ENCODE measurements at regions not wholly inside any gene's neighbourhood (a gene's known extent, or its start where the extent isn't known, plus 50 kb on each side); places are given as distances from the start of the nearest gene placed in this dataset.

GRCh38 chr2:155842103-155842502 is 490.4 kb downstream of the NR4A2 start:
- intact Hi-C loops (cut with DNase I) = no loop called here
- no peak overlapping the region for H3K27ac ChIP-seq
- DNase-seq = no peak
- H3K4me1 ChIP-seq (ENCODE audit: insufficient read depth) = no peaks in the 10 kb centered on the region
- no peaks in the 10 kb centered on the region for H3K36me3 ChIP-seq
- H3K27me3 ChIP-seq = no peaks in the 10 kb centered on the region
- H3K9me3 ChIP-seq = no peaks in the 10 kb centered on the region
- WGBS, 3 donors = 53 to 54% (median 54%) methylated on average over 6 of the region's 6 CpGs
- TF ChIP-seq CTCF (IDR thresholded peaks at IDR 0.05) (no peak), EP300 (IDR thresholded peaks at IDR 0.05) (no peak), POLR2A (IDR thresholded peaks at IDR 0.05) (no peak)
- H3K4me3 ChIP-seq = no peak overlapping the region

DNA sequence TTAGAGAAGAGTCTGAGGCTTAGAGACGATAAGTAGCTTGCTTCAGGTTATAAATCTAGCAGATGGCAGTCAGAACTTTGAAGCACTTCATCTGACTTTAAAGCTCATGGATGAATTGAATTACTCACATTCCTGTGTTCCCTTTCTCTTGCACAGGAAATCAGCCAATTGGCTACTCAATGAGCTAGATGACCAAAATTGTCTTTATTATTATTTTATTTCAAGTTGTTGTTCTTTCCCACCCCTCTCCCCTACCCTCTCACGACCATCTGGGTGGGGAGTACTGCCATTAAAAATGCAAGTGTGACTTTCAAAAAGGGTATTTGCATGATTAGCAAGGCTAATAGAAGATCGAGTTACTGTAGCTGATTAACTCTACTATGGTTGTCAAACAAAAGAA is 491.1 kb downstream of the NR4A2 start:
- no peaks in the 10 kb centered on the region for H3K36me3 ChIP-seq
- no peaks in the 10 kb centered on the region for H3K27me3 ChIP-seq
- intact Hi-C loops (cut with DNase I) = no loop called here
- no peak overlapping the region for H3K4me3 ChIP-seq
- no peaks in the 10 kb centered on the region for H3K4me1 ChIP-seq (ENCODE audit: insufficient read depth)
- TF ChIP-seq CTCF (IDR thresholded peaks at IDR 0.05) = no peak
- no peak for TF ChIP-seq POLR2A (IDR thresholded peaks at IDR 0.05)
- no peak for TF ChIP-seq EP300 (IDR thresholded peaks at IDR 0.05)
- no peak for DNase-seq
- H3K27ac ChIP-seq = no peak overlapping the region
- H3K9me3 ChIP-seq = no peaks in the 10 kb centered on the region
- 13 to 20% (median 13%) methylated on average over 3 of the region's 3 CpGs for WGBS, 3 donors

DNA sequence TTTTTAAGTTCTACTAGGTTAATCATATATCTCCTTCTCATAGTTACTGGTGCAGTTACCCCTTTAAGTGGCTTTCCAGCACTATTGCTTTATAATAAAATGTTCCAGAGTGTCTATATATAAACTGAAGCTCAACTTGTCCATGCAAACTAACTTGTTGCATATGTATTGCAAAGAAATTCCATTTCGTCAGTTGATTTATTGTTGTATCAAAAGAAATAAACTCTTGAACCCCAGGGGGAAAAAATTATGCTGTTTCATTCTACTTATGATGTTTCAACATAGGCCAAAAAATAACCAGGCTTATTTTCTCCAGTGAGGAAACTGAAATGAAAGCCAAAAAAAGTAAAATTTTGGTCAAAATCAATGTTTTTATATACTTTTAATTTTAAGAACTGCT is 491.9 kb downstream of the NR4A2 start:
- Histone ChIP-seq H3K4me1 (ENCODE audit: insufficient read depth) (no peaks in the 10 kb centered on the region), H3K4me3 (no peak overlapping the region), H3K36me3 (no peaks in the 10 kb centered on the region), H3K27me3 (no peaks in the 10 kb centered on the region), H3K9me3 (no peaks in the 10 kb centered on the region), H3K27ac (no peak overlapping the region)
- no peak for DNase-seq
- WGBS, 3 donors = 42 to 82% (median 73%) methylated on average over 1 of the region's 1 CpG
- no peak for TF ChIP-seq EP300 (IDR thresholded peaks at IDR 0.05)
- no peak for TF ChIP-seq POLR2A (IDR thresholded peaks at IDR 0.05)
- TF ChIP-seq CTCF (IDR thresholded peaks at IDR 0.05) = no peak
- intact Hi-C loops (cut with DNase I) = no loop called here

DNA sequence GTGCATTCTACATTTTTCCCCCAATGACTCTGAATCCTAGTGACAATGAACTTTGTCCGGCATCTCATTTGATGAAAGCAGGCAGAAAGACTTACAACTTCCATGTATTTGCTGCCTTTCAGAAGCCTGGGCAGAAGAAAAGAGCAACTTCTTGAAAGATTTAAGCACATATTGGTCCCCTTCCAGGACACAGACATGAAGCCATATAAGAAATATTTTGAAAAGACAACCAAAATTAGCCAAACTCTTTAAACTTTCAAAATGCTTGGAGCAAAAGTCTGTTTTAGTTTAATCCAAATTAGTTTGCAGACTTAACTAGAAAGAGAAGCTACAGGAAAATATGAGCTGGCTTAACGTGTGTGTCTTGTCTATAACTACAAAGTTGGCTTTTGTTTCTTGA is 492.5 kb downstream of the NR4A2 start:
- Histone ChIP-seq H3K27ac (no peak overlapping the region), H3K9me3 (no peaks in the 10 kb centered on the region), H3K27me3 (no peaks in the 10 kb centered on the region), H3K36me3 (no peaks in the 10 kb centered on the region), H3K4me1 (ENCODE audit: insufficient read depth) (no peaks in the 10 kb centered on the region), H3K4me3 (no peak overlapping the region)
- no peak for DNase-seq
- 47 to 62% (median 57%) methylated on average over 2 of the region's 2 CpGs for WGBS, 3 donors
- intact Hi-C loops (cut with DNase I) = no loop called here
- TF ChIP-seq EP300 (IDR thresholded peaks at IDR 0.05) = no peak
- TF ChIP-seq POLR2A (IDR thresholded peaks at IDR 0.05) = no peak

DNA sequence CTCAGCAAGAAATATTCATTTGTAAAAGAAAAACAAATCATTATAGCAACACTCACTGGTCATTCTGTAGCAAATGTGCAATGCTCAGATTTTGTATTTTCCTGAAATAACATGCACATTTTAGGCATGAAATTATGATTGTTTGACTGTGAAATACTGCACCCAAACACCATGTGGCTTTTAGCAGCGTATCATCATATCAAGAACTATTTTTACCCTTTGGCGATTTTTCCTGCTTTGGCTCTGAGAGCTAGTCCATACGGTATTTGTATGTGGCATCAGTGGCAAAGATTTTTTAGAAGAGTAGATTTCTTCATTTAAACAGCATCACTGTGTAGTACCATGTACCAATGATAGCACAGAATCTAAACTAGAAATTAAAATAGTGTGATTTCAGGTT is 493.1 kb downstream of the NR4A2 start:
- Histone ChIP-seq H3K27ac (no peak overlapping the region), H3K9me3 (no peaks in the 10 kb centered on the region), H3K4me1 (ENCODE audit: insufficient read depth) (no peaks in the 10 kb centered on the region), H3K27me3 (no peaks in the 10 kb centered on the region), H3K4me3 (no peak overlapping the region), H3K36me3 (no peaks in the 10 kb centered on the region)
- no peak for TF ChIP-seq POLR2A (IDR thresholded peaks at IDR 0.05)
- no peak for TF ChIP-seq EP300 (IDR thresholded peaks at IDR 0.05)
- TF ChIP-seq CTCF (IDR thresholded peaks at IDR 0.05) = no peak
- whole genome bisulfite sequencing, 3 donors = 45 to 53% (median 47%) methylated on average over 3 of the region's 3 CpGs
- intact Hi-C loops (cut with DNase I) = no loop called here
- no peak for DNase-seq

Data from ovary (tissue), 7 donors.